ENCODE measurements at regions not wholly inside any gene's neighbourhood (a gene's known extent, or its start where the extent isn't known, plus 50 kb on each side); places are given as distances from the start of the nearest gene placed in this dataset.
"Not testable (repeated sequence)": the region's sequence is repeated elsewhere in the genome, so short reads cannot be mapped to it uniquely, and the experiment has no call there.

GRCh38 chr9:2243666-2244555 is 228.8 kb downstream of the SMARCA2 start:
- no peak for DNase-seq (ENCODE audit: low spot score)

DNA sequence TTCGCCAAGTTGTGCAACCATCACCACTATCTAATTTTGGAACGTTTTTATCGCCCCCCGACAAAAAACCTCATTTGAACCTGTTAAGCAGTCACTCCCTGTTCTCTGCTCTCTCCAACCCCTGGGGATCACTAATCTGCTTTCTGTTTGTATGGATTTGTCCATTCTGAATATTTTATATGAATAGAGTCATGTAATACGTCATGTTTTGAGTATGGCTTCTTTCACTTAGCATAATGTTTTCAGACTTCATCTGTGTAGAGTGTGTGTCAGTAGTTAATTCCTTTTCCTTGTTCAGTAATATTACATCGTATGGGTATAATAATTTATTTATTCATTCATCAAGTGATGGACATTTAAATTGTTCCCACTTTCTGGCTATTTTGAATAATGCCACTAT is 232.2 kb downstream of the SMARCA2 start:
- no peak for DNase-seq (ENCODE audit: low spot score)

DNA sequence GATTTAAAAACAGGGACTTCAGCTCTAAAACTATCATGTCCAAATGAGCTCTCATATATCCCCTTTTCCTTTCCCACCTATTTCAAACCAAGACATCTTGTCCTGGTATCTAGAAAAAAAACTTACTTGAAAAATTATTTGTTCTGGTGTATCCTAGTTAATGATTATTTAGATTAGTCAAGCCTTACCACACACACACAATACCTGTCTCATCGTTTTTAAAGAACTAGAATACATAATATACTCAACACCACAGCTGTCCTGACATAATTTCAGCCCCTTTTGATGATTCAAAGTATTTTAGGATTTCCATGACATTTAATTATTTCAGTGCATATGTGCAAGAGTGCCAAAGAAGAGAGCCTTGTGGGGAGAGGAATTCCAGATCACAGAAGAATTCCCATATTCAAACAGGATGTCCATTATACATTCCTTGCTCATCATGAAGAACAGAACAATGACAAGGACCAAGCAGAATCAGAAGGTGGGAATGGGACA is 233.7 kb downstream of the SMARCA2 start:
- DNase-seq (ENCODE audit: low spot score) = no peak

DNA sequence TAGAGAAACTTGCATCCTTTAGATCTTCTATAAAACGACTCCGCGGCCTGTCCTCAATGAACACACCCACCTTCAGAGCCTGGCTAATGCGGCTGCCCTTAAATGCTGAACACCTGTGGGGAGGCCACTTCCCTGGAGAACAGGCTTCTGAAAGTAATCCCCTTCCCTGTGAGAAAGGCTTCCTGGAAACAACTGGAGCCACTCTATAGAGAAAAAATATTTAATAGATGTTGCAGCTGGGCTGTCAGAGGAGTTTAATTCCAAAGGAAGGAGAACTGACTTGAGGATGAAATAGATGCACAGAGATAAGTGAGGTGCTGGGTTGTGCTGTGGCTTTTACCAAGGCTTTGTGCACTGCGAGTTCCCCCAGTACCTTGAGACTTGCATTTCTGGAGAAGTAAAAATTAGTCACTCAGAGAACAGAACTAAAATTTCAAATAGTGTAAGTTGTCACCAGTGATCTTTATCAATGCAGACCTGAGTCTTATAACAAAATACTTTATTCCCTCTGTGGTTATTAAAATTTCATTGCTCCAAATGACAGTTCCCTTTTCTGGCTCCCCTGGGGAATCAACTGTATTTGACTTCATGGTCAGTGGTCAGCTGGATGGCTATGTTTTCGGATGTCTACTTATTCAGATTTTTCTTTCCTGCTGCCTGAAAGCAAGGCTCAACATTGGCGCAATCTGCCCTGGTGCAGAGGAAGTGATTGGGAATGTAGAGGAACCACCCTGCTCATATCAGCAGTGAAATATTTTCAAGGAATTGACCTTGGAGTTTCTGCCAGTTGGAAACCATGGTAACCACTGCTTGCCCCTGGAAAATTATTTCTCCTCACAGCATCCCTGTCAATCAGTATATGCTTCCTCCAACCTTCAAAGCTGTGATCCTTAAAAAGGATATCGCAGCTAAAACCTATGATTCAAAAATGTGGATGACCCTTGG is 238.8 kb downstream of the SMARCA2 start:
- no peak for DNase-seq (ENCODE audit: low spot score)

DNA sequence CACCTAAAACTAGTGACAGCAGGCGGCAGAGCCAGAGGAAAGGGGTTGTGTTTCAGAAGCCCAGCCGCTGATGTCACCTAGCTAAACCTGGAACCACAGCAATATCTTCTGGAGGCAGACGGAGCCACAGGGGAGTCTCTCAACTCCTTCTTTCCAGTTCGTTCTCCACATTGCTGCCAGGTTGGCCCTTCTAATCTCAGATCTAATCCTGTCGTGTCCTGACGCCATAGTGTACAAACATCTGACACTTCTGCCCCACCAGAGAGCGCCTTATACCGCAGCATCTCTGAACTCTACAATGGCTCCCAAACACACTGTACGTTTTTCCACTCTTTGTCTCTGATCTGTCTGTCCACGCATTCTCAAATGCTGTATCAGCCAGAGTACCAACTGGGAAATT is 240.0 kb downstream of the SMARCA2 start:
- no peak for DNase-seq (ENCODE audit: low spot score)

DNA sequence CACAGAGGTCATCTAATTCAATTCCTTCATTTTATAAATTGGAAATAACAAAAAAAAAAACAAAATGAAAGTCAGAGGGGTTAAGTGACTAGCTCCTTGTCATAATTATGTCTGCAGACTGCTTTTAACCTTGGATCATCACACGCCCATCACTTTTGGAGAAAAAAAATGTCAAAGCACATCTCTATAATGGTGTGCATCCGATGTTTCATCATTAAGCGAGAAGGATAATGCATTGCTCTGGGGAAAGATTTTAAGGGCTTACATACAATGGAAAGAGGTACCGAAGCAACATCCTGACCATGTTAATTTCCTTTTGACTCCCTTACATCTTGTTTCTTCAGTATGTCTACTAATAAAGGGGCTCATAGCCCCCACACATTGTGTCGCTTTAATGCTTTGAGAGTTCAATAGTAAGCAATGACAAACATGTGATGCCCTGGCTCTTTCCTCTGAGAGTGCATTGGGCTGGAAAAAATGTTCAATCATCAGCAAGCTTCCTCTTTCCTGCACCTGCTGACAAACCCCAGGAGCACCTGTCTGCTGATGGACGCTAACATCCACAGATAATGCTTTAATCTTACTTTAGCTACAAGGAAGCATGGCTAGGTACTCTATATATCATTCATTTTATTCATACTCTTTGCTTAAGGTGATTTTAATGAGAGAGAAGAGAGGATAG is 242.2 kb downstream of the SMARCA2 start:
- peak; percentile 79 for DNase-seq (ENCODE audit: low spot score)

DNA sequence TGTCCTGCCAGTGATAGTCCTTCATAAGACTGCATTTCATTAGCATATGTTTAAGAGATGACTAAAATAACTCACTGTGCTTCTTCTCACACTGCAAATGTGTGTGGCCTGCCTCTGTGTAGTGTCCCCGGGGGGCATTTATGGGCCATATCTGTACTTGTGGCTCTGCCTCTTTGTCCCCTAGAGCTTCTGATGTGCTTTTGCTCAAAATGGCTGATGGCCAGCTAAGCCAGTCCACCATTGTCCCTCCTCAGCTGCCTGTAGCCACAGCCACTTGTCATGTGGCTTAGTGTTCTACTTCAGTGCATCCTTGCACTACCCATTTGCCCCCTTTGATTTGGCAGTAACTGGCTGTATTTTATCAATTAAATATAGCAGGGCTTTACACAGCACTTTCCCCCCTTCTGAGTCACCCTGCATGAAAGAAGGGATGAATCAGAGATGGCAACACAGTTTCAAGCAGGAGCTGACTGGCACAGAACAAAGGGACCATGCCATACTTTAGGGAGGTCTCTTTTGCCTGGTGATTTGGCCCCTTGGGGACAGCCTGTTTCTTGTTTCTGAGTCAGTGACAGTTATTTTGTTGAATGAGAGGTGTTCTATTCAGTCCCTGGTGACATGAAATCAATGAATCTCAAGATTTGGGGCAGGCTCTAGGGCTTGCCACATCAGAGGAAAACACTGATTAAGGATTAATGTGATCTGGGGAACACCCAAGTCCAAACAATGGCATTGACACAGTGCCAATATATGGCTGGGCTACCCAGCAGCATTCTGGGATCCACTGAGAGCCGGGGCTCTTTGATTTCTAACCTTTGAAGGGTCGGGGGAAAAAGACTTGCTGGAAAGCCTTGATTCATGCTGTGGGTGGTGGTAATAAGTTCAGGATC is 245.5 kb downstream of the SMARCA2 start:
- DNase-seq (ENCODE audit: low spot score) = no peak

GRCh38 chr9:2261421-2262103 is 246.4 kb downstream of the SMARCA2 start:
- DNase-seq (ENCODE audit: low spot score) = no peak

GRCh38 chr9:2262386-2263071 is 247.4 kb downstream of the SMARCA2 start:
- no peak for DNase-seq (ENCODE audit: low spot score)

- no peak for DNase-seq (ENCODE audit: low spot score)
These were observed 248.0 kb downstream of the SMARCA2 start for GRCh38 chr9:2263111-2263510.

GRCh38 chr9:2263665-2264064 is 248.5 kb downstream of the SMARCA2 start:
- DNase-seq (ENCODE audit: low spot score) = no peak

- no peak for DNase-seq (ENCODE audit: low spot score)
These were observed 248.9 kb downstream of the SMARCA2 start for GRCh38 chr9:2264081-2264480.

DNA sequence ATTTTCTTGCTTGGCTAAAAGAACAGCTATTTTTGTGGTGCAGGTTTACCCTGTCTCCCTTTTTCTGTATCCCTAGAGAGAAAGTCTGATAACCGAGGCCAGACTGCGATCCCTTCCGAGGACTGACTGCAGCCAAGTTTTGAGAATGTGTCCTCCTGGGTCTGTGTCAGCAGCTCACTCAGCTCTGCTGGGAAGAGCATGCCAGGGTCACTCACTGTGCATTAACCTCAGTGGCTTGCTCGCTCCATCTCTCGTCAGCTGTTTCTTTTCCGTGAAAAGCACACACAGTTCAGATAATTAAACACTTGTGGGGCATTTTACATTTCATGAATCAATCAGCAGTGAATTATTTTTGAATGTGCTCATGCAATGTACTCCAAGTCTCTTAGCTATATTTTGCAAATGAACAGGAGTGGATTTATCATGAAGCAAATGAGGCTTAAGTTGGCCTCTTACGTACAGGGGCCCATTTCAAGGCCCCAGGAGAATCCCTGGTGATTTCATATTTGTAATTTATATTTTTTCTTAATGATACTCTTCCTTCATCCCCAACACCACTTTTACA is 252.1 kb downstream of the SMARCA2 start:
- peak; percentile 72 for DNase-seq (ENCODE audit: low spot score)

- DNase-seq (ENCODE audit: low spot score) = no peak
These were observed 254.6 kb downstream of the SMARCA2 start for GRCh38 chr9:2269778-2270177.

- DNase-seq (ENCODE audit: low spot score) = no peak
These were observed 255.4 kb downstream of the SMARCA2 start for GRCh38 chr9:2270565-2270964.

DNA sequence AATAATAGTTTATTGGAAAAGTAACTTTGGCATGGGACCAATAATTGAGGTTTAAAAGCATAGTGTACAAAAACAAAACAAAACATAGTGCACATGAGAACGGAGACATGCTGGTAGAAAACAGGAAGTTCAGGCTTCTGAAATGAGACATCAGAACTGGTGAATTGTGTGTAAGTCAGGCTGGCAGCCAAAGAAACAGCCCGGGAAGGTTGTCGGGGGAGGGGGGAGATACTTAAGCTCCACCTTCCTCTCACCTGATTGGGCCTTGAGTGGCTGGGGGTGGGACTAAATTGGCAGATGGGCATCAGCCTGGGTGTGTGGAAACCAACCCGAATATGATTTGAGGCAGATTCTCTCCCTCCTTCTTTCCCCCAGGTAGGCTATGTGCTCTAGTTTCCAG is 256.3 kb downstream of the SMARCA2 start:
- DNase-seq (ENCODE audit: low spot score) = no peak

GRCh38 chr9:2274762-2275161 is 259.6 kb downstream of the SMARCA2 start:
- no peak for DNase-seq (ENCODE audit: low spot score)

DNA sequence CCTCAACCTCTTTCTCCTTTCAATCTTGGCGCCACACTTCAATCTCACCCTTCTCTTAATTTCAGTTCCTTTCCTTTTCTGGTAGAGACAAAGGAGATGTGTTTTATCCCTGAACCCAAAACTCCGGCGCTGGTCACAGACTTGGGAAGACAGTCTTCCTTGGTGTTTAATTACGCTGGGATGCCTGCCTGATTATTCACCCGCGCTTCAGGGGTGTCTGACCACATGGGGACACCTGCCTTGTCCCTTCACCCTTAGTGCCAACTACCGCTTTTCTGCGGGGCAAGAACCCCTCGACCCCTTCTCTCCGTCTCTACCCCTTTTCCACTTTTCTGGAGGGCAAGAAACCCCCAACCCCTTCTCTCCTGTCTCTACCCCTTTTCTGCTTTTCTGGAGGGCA is 261.1 kb downstream of the SMARCA2 start:
- no peak for DNase-seq (ENCODE audit: low spot score)

- DNase-seq (ENCODE audit: low spot score) = not testable (repeated sequence)
These were observed 262.0 kb downstream of the SMARCA2 start for GRCh38 chr9:2277133-2277532.
